ENCODE measurements at regions not wholly inside any gene's neighbourhood (a gene's known extent, or its start where the extent isn't known, plus 50 kb on each side); places are given as distances from the start of the nearest gene placed in this dataset.
"Not testable (repeated sequence)": the region's sequence is repeated elsewhere in the genome, so short reads cannot be mapped to it uniquely, and the experiment has no call there.

DNA sequence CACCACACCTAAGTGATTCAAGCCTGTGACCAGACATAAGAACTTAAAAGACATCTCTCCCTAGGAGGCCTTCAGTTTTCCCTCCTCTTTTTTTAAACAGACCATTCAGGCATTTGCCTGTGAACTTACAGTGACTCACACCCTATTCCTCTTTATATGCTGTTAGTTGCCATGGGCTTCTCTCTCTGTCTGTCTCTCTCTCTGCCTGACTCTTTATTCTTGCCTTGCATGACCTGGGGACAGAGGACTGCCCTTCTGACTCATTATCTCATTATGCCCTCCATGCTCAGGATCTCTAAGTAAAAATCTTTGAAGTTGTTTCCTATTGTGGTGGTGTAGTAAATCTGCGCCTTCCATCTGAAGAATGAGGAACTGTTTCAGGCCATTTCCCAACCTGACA lies 442.2 kb upstream of the MAN1A1 start:
- no peak for DNase-seq
- intact Hi-C loops (cut with DNase I), result no loop called here

- DNase-seq, result no peak
Measured at GRCh38 chr6:119781365-119781764, 431.8 kb upstream of the MAN1A1 start.

DNA sequence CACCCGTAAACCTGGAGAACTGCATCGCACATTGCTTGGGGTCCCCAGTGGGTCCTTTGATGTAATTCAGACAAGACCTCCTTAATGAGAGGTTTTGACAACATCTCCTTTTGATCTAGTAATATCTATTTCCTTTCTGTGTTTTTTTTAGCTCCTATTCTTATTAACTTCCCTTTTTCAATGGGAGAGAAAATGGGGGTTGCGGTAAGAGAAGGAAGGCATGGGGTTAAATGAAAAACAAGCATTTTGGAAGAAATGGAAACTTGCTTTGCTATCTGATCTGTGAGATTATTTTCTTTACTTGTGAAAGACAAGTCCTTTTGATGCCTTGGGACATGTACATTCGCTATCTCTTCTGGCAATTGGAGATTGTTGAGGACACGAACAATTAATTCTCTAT lies 418.6 kb upstream of the MAN1A1 start:
- intact Hi-C loops (cut with DNase I), result no loop called here
- no peak for DNase-seq

More at GRCh38 chr6:119781365-119781764, 431.8 kb upstream of the MAN1A1 start:
- intact Hi-C loops (cut with DNase I), result no loop called here

GRCh38 chr6:119764927-119765681 lies 415.5 kb upstream of the MAN1A1 start:
- no peak for DNase-seq
- intact Hi-C loops (cut with DNase I), result no loop called here

GRCh38 chr6:119760046-119760445 lies 410.5 kb upstream of the MAN1A1 start:
- intact Hi-C loops (cut with DNase I), result no loop called here
- DNase-seq, result no peak

- DNase-seq, result no peak
- intact Hi-C loops (cut with DNase I), result no loop called here
Measured at GRCh38 chr6:119758385-119758784, 408.8 kb upstream of the MAN1A1 start.

DNA sequence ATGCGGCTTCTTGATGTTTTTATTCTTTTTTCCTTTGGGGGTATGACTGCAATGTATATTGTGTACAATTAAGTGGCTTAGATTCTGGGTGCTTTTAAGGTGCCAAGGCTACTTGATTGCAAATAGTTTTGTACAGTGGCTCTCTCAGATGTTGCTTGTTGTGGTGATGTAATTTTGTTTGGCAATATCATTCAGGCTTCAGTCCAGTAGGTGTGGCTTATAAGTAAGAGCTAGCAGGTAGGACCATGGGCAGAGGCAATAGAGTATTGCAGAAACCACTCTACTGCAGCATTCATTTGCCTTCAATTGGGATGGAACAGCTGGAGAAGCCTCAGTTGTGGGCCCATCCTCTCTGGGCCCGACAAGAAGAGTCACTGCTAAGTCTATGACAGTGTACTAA lies 407.9 kb upstream of the MAN1A1 start:
- DNase-seq, result no peak
- intact Hi-C loops (cut with DNase I), result no loop called here

- DNase-seq, result no peak
- intact Hi-C loops (cut with DNase I), result no loop called here
Measured at GRCh38 chr6:119749335-119749734, 399.8 kb upstream of the MAN1A1 start.

GRCh38 chr6:119748535-119748934 lies 399.0 kb upstream of the MAN1A1 start:
- intact Hi-C loops (cut with DNase I); DNase-seq: not testable (repeated sequence)

DNA sequence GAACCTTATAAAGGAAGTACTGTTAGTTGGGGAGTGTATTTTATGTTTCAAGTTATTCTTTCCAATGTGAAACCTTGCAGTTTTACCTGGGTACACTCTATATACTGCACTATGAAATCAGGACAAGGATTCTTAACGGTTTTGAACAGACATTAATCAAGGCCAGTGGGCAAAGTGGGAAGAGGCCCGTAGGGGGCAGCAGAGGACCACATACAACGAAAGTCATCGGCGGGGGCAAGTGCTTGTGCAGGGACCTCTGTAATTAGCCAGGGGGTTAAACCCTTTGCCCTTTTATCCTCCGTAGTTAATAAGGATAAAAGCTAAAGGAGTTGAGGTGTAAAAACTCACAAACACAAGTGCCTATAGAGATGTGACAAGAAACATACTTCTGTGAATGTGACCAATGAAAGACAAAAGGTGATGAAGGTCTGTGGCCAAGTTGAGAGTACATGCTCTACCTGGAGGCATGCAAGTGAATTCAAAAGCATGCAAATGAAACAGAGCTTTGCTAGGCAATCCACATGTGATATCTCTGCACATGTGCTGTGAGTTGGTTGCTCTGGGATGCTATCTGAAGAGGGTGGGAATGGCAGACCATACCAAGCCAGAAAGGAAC lies 392.7 kb upstream of the MAN1A1 start:
- DNase-seq, result peak in 9 of 10 donors; percentile 24 to 90 (median 52)
- intact Hi-C loops (cut with DNase I), result loop anchor here (5.0 kb wide), 1 partner anchor 1480 kb away; no protein-coding TSS in a partner anchor

DNA sequence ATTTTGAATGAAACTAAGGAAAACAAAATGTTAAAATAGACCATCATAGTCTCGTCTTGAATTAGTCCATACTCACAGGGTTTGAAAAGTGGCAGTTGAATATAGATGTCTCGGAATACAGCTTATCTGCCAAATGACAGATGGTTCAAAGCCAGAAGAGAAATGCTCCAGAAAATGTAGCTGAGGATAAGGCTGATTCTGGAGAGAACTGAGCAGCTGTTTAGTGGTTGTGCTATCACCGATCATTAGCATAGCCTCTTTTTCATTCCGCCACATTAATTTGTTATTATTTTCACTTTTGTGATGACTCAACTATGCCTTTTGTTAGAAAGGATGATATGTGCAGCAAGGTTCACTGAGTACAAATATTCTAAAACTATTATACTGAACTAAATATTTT lies 390.2 kb upstream of the MAN1A1 start:
- intact Hi-C loops (cut with DNase I), result loop anchor here (5.0 kb wide), 1 partner anchor 1483 kb away; no protein-coding TSS in a partner anchor
- no peak for DNase-seq

DNA sequence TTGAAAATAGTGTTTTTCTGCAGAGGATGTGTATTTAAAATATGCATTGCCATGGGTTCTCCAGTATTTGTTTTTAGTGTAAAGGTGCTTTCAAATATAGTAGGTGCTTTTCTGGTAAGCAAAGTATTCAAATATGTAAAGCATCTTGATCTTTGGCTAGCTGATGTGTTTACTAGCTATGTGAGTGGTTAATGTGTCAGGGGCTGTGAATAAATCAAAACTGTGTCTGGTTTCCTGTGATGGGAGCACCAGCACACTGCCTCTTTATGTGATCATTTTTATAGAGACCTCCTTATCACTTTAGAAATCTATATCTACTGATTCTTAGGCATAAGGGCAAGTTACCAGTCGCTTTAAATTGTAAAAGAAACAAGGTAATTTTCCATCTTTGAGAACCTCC lies 388.9 kb upstream of the MAN1A1 start:
- intact Hi-C loops (cut with DNase I), result no loop called here
- no peak for DNase-seq

DNA sequence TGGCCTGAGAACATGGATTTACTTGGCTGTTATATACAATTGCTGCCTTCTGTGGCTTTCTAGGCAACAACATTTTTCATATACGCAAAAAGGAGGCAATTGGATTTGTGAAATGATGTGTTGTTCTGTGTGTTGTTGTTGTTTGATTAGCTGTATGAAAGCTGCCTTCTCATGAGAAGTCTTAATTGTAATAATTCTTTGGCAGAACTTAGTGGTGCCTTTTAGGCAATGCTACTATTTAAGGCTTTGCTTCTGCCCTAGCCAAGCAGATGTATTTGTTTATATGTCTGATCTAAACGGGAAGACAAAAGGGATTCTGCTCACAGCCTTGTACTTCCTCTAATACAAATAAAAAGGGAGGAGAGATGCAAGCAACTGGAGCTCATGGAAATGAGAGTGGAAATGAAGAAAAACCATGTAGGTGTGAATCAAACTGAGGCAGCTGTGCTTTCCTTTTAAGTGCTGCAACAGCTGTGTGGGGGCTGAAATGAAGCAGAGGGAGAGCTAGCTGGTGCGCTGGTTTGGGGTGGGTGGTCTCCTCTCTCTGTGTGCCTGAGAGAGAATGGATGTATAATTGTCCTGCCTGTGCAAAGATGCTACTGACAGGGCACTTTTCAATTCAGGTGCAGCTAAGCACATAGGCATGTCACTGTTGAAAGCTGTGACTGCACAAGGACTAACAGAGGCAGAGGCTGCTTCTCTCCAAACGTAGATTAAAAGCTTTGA lies 386.9 kb upstream of the MAN1A1 start:
- intact Hi-C loops (cut with DNase I), result no loop called here
- peak in 1 of 10 donors; percentile 34 for DNase-seq

GRCh38 chr6:119735530-119735929 lies 386.0 kb upstream of the MAN1A1 start:
- intact Hi-C loops (cut with DNase I), result no loop called here
- no peak for DNase-seq

DNA sequence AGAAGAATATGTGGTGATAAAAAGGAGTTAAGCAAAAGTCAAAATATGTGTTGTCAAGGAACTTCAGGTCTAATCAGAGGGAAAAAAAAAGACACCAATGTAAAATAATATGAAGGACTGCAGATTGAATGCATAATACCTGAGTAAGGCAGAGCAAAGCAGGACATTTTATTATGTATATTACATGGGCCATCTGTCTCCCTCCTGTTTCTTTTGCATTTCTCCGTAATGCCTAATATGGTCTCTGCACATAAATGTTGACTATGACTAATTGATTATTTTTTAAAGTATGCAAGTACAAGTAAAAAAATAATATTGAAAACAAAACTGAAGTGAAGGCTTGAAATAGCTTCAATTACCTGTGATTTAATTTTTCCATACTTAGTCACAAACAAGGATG lies 384.7 kb upstream of the MAN1A1 start:
- intact Hi-C loops (cut with DNase I), result no loop called here
- DNase-seq, result no peak

DNA sequence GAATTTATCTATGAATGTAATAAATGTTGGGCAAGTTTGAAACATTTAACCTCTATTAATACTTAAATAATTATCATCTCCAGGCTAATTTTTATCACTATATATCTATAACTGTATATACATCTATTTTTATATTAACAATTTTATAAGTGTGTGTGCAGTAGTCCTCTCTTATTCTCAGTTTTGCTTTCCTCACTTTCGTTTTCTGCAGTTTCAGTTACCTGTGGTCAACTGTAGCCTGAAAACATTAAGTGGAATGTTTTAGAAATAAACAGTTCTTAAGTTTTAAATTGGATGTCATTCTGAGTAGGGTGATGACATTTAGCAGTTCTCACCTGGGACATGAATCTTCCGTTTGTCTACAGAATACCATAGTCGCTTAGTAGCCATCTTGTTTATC lies 379.4 kb upstream of the MAN1A1 start:
- intact Hi-C loops (cut with DNase I), result no loop called here
- DNase-seq, result no peak

GRCh38 chr6:119728220-119728750 lies 378.7 kb upstream of the MAN1A1 start:
- DNase-seq, result no peak
- intact Hi-C loops (cut with DNase I), result no loop called here

GRCh38 chr6:119727504-119728219 lies 378.1 kb upstream of the MAN1A1 start:
- peak in 3 of 10 donors; percentile 14 to 81 (median 54) for DNase-seq
- intact Hi-C loops (cut with DNase I), result no loop called here

- DNase-seq; intact Hi-C loops (cut with DNase I): not testable (repeated sequence)
Measured at GRCh38 chr6:119726912-119727311, 377.4 kb upstream of the MAN1A1 start.

DNA sequence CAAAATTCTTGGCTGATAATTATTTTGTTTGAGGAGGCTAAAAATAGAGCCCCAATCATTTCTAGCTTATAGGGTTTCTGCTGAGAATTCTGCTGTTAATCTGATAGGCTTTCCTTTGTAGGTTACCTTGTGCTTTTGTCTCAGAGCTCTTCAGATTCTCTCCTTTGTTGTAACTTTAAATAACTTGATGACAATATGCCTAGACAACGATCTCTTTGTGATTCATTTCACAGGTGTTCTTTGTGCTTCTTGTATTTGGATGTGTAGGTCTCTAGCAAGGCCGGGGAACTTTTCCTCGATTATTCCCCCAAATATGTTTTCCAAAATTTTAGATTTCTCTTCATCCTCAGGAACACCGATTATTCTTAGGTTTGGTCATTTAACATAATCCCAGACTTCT lies 376.5 kb upstream of the MAN1A1 start:
- intact Hi-C loops (cut with DNase I), result no loop called here
- DNase-seq, result no peak

DNA sequence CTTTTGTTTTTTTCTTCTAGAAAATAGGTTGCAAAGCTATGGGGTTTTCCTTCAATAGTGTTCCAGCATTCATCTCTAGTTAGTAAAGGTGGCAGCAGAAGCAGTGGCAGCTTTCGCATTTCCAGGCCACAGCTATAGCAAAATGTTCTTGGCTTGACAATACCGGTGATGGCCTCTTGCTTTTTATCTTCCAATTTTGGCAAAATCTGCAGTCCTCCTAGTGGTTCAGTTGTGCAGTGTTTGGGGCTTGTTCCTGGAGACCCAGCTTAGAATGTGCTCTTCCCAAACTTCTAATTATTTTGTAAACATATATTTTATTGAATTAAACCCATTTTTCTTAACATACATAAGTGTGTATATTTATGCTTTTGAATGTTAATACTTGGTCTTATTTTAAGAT lies 370.6 kb upstream of the MAN1A1 start:
- DNase-seq, result no peak
- intact Hi-C loops (cut with DNase I), result no loop called here
